Naive thymus-derived CD4-positive, alpha-beta T cell (primary cell): ENCODE measurements at regions not wholly inside any gene's neighbourhood (a gene's known extent, or its start where the extent isn't known, plus 50 kb on each side); places are given as distances from the start of the nearest gene placed in this dataset.
"Not testable (repeated sequence)": the region's sequence is repeated elsewhere in the genome, so short reads cannot be mapped to it uniquely, and the experiment has no call there.

Experiments
- ATAC-seq: fragments of 150-1000 bp; cut with Tn5 transposase; 2 replicates; pipeline ENCODE4 v1.10.0; 2021; ENCODE audit warnings: mild to moderate bottlenecking, moderate library complexity
- CTCF ChIA-PET: fragments of 350-600 bp; sonication (Branson Sonifier 250); formaldehyde crosslinking; loops from one replicate; lab custom pipeline; 2021; ENCODE audit warnings: antibody characterized with exemption; lab: Charles Lee
- POLR2A ChIA-PET: fragments of 350-600 bp; sonication (Branson Sonifier 250); formaldehyde crosslinking; loops from one replicate; lab custom pipeline; 2021; ENCODE audit warnings: antibody characterized with exemption, inconsistent platforms; lab: Charles Lee
- DNase-seq, 9 donors: peaks; one replicate each; pipeline versions ENCODE4 v3.0.0 to v3.0.0-alpha.2; 2020 to 2022; ENCODE audit warnings: mixed read lengths in 1 of 9
- H3K27ac ChIP-seq: one replicate; pipeline ENCODE4 v1.7.0; 2013; ENCODE audit warnings: mild to moderate bottlenecking, low read depth, low read length, moderate library complexity
- H3K27me3 ChIP-seq, 2 donors: one replicate each; pipeline ENCODE4 v1.7.0; 2013; ENCODE audit warnings: low read length in 2 of 2, mild to moderate bottlenecking in 2 of 2, moderate library complexity in 2 of 2; ENCODE audit not compliant: control insufficient read depth in 2 of 2, insufficient read depth in 2 of 2
- H3K36me3 ChIP-seq, 3 experiments: 1 replicate in 2 of 3; 2 replicates in 1 of 3; pipeline ENCODE4 v1.7.0; 2013; ENCODE audit warnings: low read length in 3 of 3, mild to moderate bottlenecking in 3 of 3, moderate library complexity in 1 of 3; ENCODE audit not compliant: insufficient read depth in 3 of 3, control insufficient read depth in 2 of 3
- H3K4me1 ChIP-seq, 2 donors: one replicate each; pipeline ENCODE4 v1.7.0; 2013; ENCODE audit warnings: low read length in 2 of 2, mild to moderate bottlenecking in 2 of 2, moderate library complexity in 1 of 2; ENCODE audit not compliant: control insufficient read depth in 2 of 2, insufficient read depth in 2 of 2
- H3K4me3 ChIP-seq: 2 replicates; pipeline ENCODE4 v1.7.0; 2013; ENCODE audit warnings: mild to moderate bottlenecking, low read length
- H3K9me3 ChIP-seq, 3 experiments: 1 replicate in 2 of 3; 2 replicates in 1 of 3; pipeline ENCODE4 v1.7.0; 2013; ENCODE audit warnings: low read length in 3 of 3; ENCODE audit not compliant: control insufficient read depth in 2 of 3
- H3K27ac Mint-ChIP-seq, 9 donors: one replicate each; pipeline ENCODE4 v1.8.0; 2020 to 2022; ENCODE audit warnings: mixed read lengths in 9 of 9, mild to moderate bottlenecking in 8 of 9, moderate library complexity in 5 of 9, inconsistent platforms in 2 of 9
- H3K27me3 Mint-ChIP-seq, 5 donors: one replicate each; pipeline ENCODE4 v1.8.0; 2021 to 2022; ENCODE audit warnings: mixed read lengths in 5 of 5, mild to moderate bottlenecking in 1 of 5
- H3K36me3 Mint-ChIP-seq, 5 donors: one replicate each; pipeline ENCODE4 v1.8.0; 2020 to 2022; ENCODE audit warnings: mixed read lengths in 5 of 5, mild to moderate bottlenecking in 3 of 5, inconsistent platforms in 1 of 5
- H3K4me1 Mint-ChIP-seq, 7 donors: one replicate each; pipeline ENCODE4 v1.8.0; 2020 to 2022; ENCODE audit warnings: mixed read lengths in 7 of 7, mild to moderate bottlenecking in 3 of 7, inconsistent platforms in 1 of 7
- H3K4me3 Mint-ChIP-seq, 10 donors: one replicate each; pipeline ENCODE4 v1.8.0; 2020 to 2022; ENCODE audit warnings: mild to moderate bottlenecking in 10 of 10, mixed read lengths in 10 of 10, moderate library complexity in 6 of 10, inconsistent platforms in 2 of 10
- H3K9me3 Mint-ChIP-seq, 11 donors: one replicate each; pipeline ENCODE4 v1.8.0; 2020 to 2022; ENCODE audit warnings: mixed read lengths in 11 of 11, mild to moderate bottlenecking in 4 of 11, inconsistent platforms in 1 of 11, moderate library complexity in 1 of 11
- intact Hi-C, 2 donors: fragments of 100-400 bp; cut with micrococcal nuclease; formaldehyde crosslinking; loops; one replicate each; pipeline ENCODE4 v1.15.1; 2023

GRCh38 chr5:120140501-120140900, 323.6 kb upstream of the PRR16 start:
- no peak for ATAC-seq
- no peaks in the 10 kb centered on the region for H3K27me3 Mint-ChIP-seq
- peaks cover 0 to 4% (median 0%) of the 10 kb centered on the region in 11 donors for H3K9me3 Mint-ChIP-seq
- POLR2A ChIA-PET = no interaction called here
- intact Hi-C loops = no loop called here
- no peak for DNase-seq
- Histone ChIP-seq H3K27ac (no peak overlapping the region), H3K9me3 (no peaks in the 10 kb centered on the region), H3K27me3 (no peaks in the 10 kb centered on the region), H3K4me1 (no peaks in the 10 kb centered on the region), H3K36me3 (no peaks in the 10 kb centered on the region), H3K4me3 (no peak overlapping the region)
- CTCF ChIA-PET = no interaction called here
- H3K36me3 Mint-ChIP-seq = no peaks in the 10 kb centered on the region
- H3K4me3 Mint-ChIP-seq = no peak overlapping the region
- no peak overlapping the region for H3K27ac Mint-ChIP-seq
- H3K4me1 Mint-ChIP-seq = no peaks in the 10 kb centered on the region

GRCh38 chr5:120141076-120141475, 323.0 kb upstream of the PRR16 start:
- POLR2A ChIA-PET = no interaction called here
- H3K4me3 ChIP-seq = no peak overlapping the region
- no peaks in the 10 kb centered on the region for H3K27me3 Mint-ChIP-seq
- H3K9me3 Mint-ChIP-seq = peaks cover 0 to 7% (median 5%) of the 10 kb centered on the region in 11 donors
- no peak overlapping the region for H3K27ac Mint-ChIP-seq
- H3K9me3 ChIP-seq = no peaks in the 10 kb centered on the region
- H3K27ac ChIP-seq = no peak overlapping the region
- no peaks in the 10 kb centered on the region for H3K4me1 ChIP-seq
- ATAC-seq (no peak), DNase-seq (no peak)
- no peaks in the 10 kb centered on the region for H3K36me3 ChIP-seq
- CTCF ChIA-PET = no interaction called here
- no peak overlapping the region for H3K4me3 Mint-ChIP-seq
- peaks cover 0 to 5% (median 0%) of the 10 kb centered on the region in 5 donors for H3K36me3 Mint-ChIP-seq
- H3K27me3 ChIP-seq = no peaks in the 10 kb centered on the region
- no peaks in the 10 kb centered on the region for H3K4me1 Mint-ChIP-seq
- intact Hi-C loops = no loop called here

- no peaks in the 10 kb centered on the region for H3K36me3 ChIP-seq
- intact Hi-C loops = no loop called here
- H3K27me3 Mint-ChIP-seq = no peaks in the 10 kb centered on the region
- H3K4me1 Mint-ChIP-seq = peaks cover 0 to 1% (median 0%) of the 10 kb centered on the region in 7 donors
- H3K27me3 ChIP-seq = no peaks in the 10 kb centered on the region
- no peak for ATAC-seq
- no peaks in the 10 kb centered on the region for H3K4me1 ChIP-seq
- no peaks in the 10 kb centered on the region for H3K9me3 ChIP-seq
- H3K36me3 Mint-ChIP-seq = peaks cover 0 to 5% (median 0%) of the 10 kb centered on the region in 5 donors
- no peak overlapping the region for H3K27ac Mint-ChIP-seq
- ChIA-PET POLR2A (no interaction called here), CTCF (no interaction called here)
- no peak overlapping the region for H3K4me3 ChIP-seq
- no peak overlapping the region for H3K27ac ChIP-seq
- DNase-seq = no peak
- H3K9me3 Mint-ChIP-seq = peaks cover 0 to 11% (median 4%) of the 10 kb centered on the region in 11 donors
- no peak overlapping the region for H3K4me3 Mint-ChIP-seq
Measured at GRCh38 chr5:120146787-120147186, 317.3 kb upstream of the PRR16 start.

- H3K9me3 ChIP-seq, H3K4me3 ChIP-seq, H3K27me3 ChIP-seq, H3K27ac ChIP-seq, DNase-seq, H3K27ac Mint-ChIP-seq, H3K27me3 Mint-ChIP-seq, POLR2A ChIA-PET, H3K4me1 ChIP-seq, intact Hi-C loops, H3K4me3 Mint-ChIP-seq, H3K4me1 Mint-ChIP-seq, H3K36me3 Mint-ChIP-seq, H3K36me3 ChIP-seq, CTCF ChIA-PET, ATAC-seq: not testable (repeated sequence)
- H3K9me3 Mint-ChIP-seq = peaks cover 0 to 12% (median 4%) of the 10 kb centered on the region in 11 donors
Measured at GRCh38 chr5:120147911-120148310, 316.2 kb upstream of the PRR16 start.

- CTCF ChIA-PET = no interaction called here
- Histone ChIP-seq H3K27me3 (no peaks in the 10 kb centered on the region), H3K9me3 (no peaks in the 10 kb centered on the region), H3K4me1 (no peaks in the 10 kb centered on the region), H3K27ac (no peak overlapping the region), H3K36me3 (no peaks in the 10 kb centered on the region), H3K4me3 (no peak overlapping the region)
- intact Hi-C loops = no loop called here
- Mint-ChIP-seq H3K4me1 (peaks cover 0 to 2% (median 0%) of the 10 kb centered on the region in 7 donors), H3K27ac (no peak overlapping the region), H3K9me3 (peaks cover 0 to 10% (median 2%) of the 10 kb centered on the region in 11 donors), H3K4me3 (no peak overlapping the region), H3K27me3 (no peaks in the 10 kb centered on the region), H3K36me3 (peaks cover 0 to 3% (median 0%) of the 10 kb centered on the region in 5 donors)
- DNase-seq (no peak), ATAC-seq (no peak)
- POLR2A ChIA-PET = no interaction called here
Measured at GRCh38 chr5:120150770-120151169, 313.3 kb upstream of the PRR16 start.

- Histone ChIP-seq H3K27ac (no peak overlapping the region), H3K4me1 (no peaks in the 10 kb centered on the region), H3K27me3 (no peaks in the 10 kb centered on the region), H3K4me3 (no peak overlapping the region), H3K9me3 (no peaks in the 10 kb centered on the region), H3K36me3 (no peaks in the 10 kb centered on the region)
- Mint-ChIP-seq H3K9me3 (peaks cover 0 to 10% (median 0%) of the 10 kb centered on the region in 11 donors), H3K4me1 (peaks cover 0 to 2% (median 0%) of the 10 kb centered on the region in 7 donors), H3K4me3 (no peak overlapping the region), H3K27ac (no peak overlapping the region), H3K36me3 (no peaks in the 10 kb centered on the region), H3K27me3 (no peaks in the 10 kb centered on the region)
- ChIA-PET CTCF (no interaction called here), POLR2A (no interaction called here)
- DNase-seq (no peak), ATAC-seq (no peak)
- intact Hi-C loops = no loop called here
Measured at GRCh38 chr5:120151181-120151580, 312.9 kb upstream of the PRR16 start.

GRCh38 chr5:120151825-120152224, 312.3 kb upstream of the PRR16 start:
- CTCF ChIA-PET = no interaction called here
- no peak for ATAC-seq
- H3K4me3 ChIP-seq = no peak overlapping the region
- H3K36me3 ChIP-seq = no peaks in the 10 kb centered on the region
- no peaks in the 10 kb centered on the region for H3K27me3 ChIP-seq
- peaks cover 0 to 12% (median 0%) of the 10 kb centered on the region in 11 donors for H3K9me3 Mint-ChIP-seq
- H3K4me1 Mint-ChIP-seq = peaks cover 0 to 2% (median 0%) of the 10 kb centered on the region in 7 donors
- no peaks in the 10 kb centered on the region for H3K9me3 ChIP-seq
- H3K27ac ChIP-seq = no peak overlapping the region
- no peaks in the 10 kb centered on the region for H3K36me3 Mint-ChIP-seq
- H3K27me3 Mint-ChIP-seq = no peaks in the 10 kb centered on the region
- no peak overlapping the region for H3K27ac Mint-ChIP-seq
- DNase-seq = no peak
- no peaks in the 10 kb centered on the region for H3K4me1 ChIP-seq
- POLR2A ChIA-PET = no interaction called here
- intact Hi-C loops = no loop called here
- no peak overlapping the region for H3K4me3 Mint-ChIP-seq
